GM23338 (cell line): ENCODE measurements at regions not wholly inside any gene's neighbourhood (a gene's known extent, or its start where the extent isn't known, plus 50 kb on each side); places are given as distances from the start of the nearest gene placed in this dataset.

ENCODE experiments used
- CREB1 ChIP-seq: fragments of 250-450 bp; sonication (Bioruptor Pico); IDR thresholded peaks from 2 replicates; pipeline ENCODE4 v1.5.0; 2020; ENCODE audit warnings: low read depth, mild to moderate bottlenecking, moderate library complexity
- CTCF ChIP-seq, 2 experiments: fragments of 200-600 bp in 1 of 2; sonication (generic) in 1 of 2; conservative IDR thresholded peaks; 2 replicates each; pipeline versions ENCODE4 v1.5.1 to v1.6.1; 2016 to 2017; ENCODE audit warnings: antibody characterized with exemption in 2 of 2, low read depth in 2 of 2, mild to moderate bottlenecking in 2 of 2, moderate library complexity in 1 of 2
- EZH2 ChIP-seq: fragments of 200-600 bp; sonication (generic); IDR thresholded peaks from one replicate; pipeline ENCODE4 v1.8.0; 2017; ENCODE audit warnings: antibody characterized with exemption, mild to moderate bottlenecking, low read depth; ENCODE audit not compliant: unreplicated experiment
- EZH2phosphoT487 ChIP-seq: fragments of 200-600 bp; sonication (generic); IDR thresholded peaks from one replicate; pipeline ENCODE4 v1.8.1; 2018; ENCODE audit warnings: antibody characterized with exemption; ENCODE audit not compliant: unreplicated experiment
- POLR2AphosphoS5 ChIP-seq: IDR thresholded peaks from 2 replicates; pipeline ENCODE4 v1.6.1; 2016; ENCODE audit warnings: antibody characterized with exemption, low read depth
- REST ChIP-seq: IDR thresholded peaks from one replicate; pipeline ENCODE4 v1.6.1; 2018; ENCODE audit warnings: antibody characterized with exemption; ENCODE audit not compliant: unreplicated experiment
- ZNF114 ChIP-seq: fragments of 250-450 bp; sonication (Bioruptor Pico); IDR thresholded peaks from 2 replicates; pipeline ENCODE4 v1.5.0; 2020; ENCODE audit warnings: mild to moderate bottlenecking, moderate library complexity
- ZNF462 ChIP-seq: fragments of 250-450 bp; sonication (Bioruptor Pico); IDR thresholded peaks from 2 replicates; pipeline ENCODE4 v1.5.0; 2020; ENCODE audit warnings: mild to moderate bottlenecking, moderate library complexity

- TF ChIP-seq ZNF462, result no peak
- no peak for TF ChIP-seq REST
- no peak for TF ChIP-seq ZNF114 (CRISPR knock-in tag)
- no peak for TF ChIP-seq CTCF (conservative IDR thresholded peaks at IDR 0.05; ENCODE audit: low read depth in 2 of 2)
- no peak for TF ChIP-seq EZH2
- TF ChIP-seq CREB1 (CRISPR knock-in tag), result no peak
- no peak for TF ChIP-seq EZH2phosphoT487
- TF ChIP-seq POLR2AphosphoS5, result no peak
Measured at GRCh38 chr18:57242285-57242684, 95.4 kb downstream of the BOD1L2 start (continued).
